Neural progenitor cell (in vitro differentiated cells): ENCODE measurements at regions not wholly inside any gene's neighbourhood (a gene's known extent, or its start where the extent isn't known, plus 50 kb on each side); places are given as distances from the start of the nearest gene placed in this dataset.

ENCODE experiments used
- EZH2 ChIP-seq: fragments of 200-600 bp; sonication (generic); IDR thresholded peaks from 2 replicates; pipeline ENCODE4 v1.6.1; 2017; ENCODE audit warnings: antibody characterized with exemption, mild to moderate bottlenecking, moderate library complexity
- TF ChIP-seq, protein P1 (sequence below): fragments of 200-600 bp; sonication (generic); IDR thresholded peaks from 2 replicates; pipeline ENCODE4 v1.5.1; 2017; ENCODE audit warnings: antibody characterized with exemption, mild to moderate bottlenecking

DNA sequence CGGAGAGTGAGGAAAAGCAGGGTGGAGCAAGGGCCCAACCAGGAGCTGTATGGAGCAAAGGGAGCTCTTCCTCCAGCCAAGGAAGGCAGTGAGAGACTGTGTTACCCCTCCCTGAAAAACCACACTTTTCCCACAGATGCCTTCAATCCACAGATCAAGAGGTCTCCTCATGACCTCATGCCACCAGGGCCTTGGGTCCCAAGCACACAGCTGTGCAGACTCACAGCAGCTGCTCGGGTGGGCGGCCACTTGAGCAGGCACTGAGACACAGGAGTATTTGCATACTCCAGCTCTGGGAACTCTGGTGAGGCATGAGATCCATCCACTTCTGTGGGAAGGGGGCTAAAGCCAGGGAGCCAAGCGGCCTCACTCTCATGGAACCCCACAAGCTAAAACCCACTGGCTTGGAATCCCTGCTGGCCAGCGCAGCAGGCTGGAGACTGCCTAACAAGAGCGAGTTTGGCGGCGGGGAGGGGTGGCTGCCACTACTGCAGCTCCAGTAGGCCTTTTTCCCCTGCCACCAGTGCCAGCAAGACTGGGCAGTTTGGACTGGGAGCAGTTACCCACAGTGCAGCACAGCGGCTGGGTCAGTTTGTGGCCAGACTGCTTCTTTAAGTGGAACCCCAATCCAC, 880.6 kb upstream of the ARPP21 start:
- TF ChIP-seq, protein P1, sequence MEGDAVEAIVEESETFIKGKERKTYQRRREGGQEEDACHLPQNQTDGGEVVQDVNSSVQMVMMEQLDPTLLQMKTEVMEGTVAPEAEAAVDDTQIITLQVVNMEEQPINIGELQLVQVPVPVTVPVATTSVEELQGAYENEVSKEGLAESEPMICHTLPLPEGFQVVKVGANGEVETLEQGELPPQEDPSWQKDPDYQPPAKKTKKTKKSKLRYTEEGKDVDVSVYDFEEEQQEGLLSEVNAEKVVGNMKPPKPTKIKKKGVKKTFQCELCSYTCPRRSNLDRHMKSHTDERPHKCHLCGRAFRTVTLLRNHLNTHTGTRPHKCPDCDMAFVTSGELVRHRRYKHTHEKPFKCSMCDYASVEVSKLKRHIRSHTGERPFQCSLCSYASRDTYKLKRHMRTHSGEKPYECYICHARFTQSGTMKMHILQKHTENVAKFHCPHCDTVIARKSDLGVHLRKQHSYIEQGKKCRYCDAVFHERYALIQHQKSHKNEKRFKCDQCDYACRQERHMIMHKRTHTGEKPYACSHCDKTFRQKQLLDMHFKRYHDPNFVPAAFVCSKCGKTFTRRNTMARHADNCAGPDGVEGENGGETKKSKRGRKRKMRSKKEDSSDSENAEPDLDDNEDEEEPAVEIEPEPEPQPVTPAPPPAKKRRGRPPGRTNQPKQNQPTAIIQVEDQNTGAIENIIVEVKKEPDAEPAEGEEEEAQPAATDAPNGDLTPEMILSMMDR: no peak
- TF ChIP-seq EZH2: no peak
